ENCODE measurements at regions not wholly inside any gene's neighbourhood (a gene's known extent, or its start where the extent isn't known, plus 50 kb on each side); places are given as distances from the start of the nearest gene placed in this dataset.
"Not testable (repeated sequence)": the region's sequence is repeated elsewhere in the genome, so short reads cannot be mapped to it uniquely, and the experiment has no call there.

GRCh38 chr3:35223632-35224394, 415.5 kb upstream of the ARPP21 start:
- TF ChIP-seq CTCF (conservative IDR thresholded peaks at IDR 0.05) (no peak), ZFX (IDR thresholded peaks at IDR 0.05) (no peak)
- no peak overlapping the region for H3K27ac ChIP-seq

- H3K27ac ChIP-seq: no peak overlapping the region
- TF ChIP-seq ZFX (IDR thresholded peaks at IDR 0.05) (no peak), CTCF (conservative IDR thresholded peaks at IDR 0.05) (no peak)
Measured at GRCh38 chr3:35224565-35225295, 414.6 kb upstream of the ARPP21 start.

- no peak for TF ChIP-seq ZFX (IDR thresholded peaks at IDR 0.05)
- TF ChIP-seq CTCF (conservative IDR thresholded peaks at IDR 0.05): no peak
- no peak overlapping the region for H3K27ac ChIP-seq
Measured at GRCh38 chr3:35241236-35241635, 398.1 kb upstream of the ARPP21 start.

GRCh38 chr3:35254917-35255316, 384.4 kb upstream of the ARPP21 start:
- TF ChIP-seq ZFX (IDR thresholded peaks at IDR 0.05) (no peak), CTCF (conservative IDR thresholded peaks at IDR 0.05) (no peak)
- no peak overlapping the region for H3K27ac ChIP-seq

- H3K27ac ChIP-seq: no peak overlapping the region
- no peak for TF ChIP-seq CTCF (conservative IDR thresholded peaks at IDR 0.05)
- no peak for TF ChIP-seq ZFX (IDR thresholded peaks at IDR 0.05)
Measured at GRCh38 chr3:35257641-35258040, 381.7 kb upstream of the ARPP21 start.

GRCh38 chr3:35262406-35262805, 376.9 kb upstream of the ARPP21 start:
- H3K27ac ChIP-seq: no peak overlapping the region
- TF ChIP-seq ZFX (IDR thresholded peaks at IDR 0.05): no peak
- TF ChIP-seq CTCF (conservative IDR thresholded peaks at IDR 0.05): no peak

GRCh38 chr3:35263477-35263876, 375.8 kb upstream of the ARPP21 start:
- TF ChIP-seq CTCF (conservative IDR thresholded peaks at IDR 0.05) (no peak), ZFX (IDR thresholded peaks at IDR 0.05) (no peak)

GRCh38 chr3:35266065-35266464, 373.3 kb upstream of the ARPP21 start:
- H3K27ac ChIP-seq: not testable (repeated sequence)

More at GRCh38 chr3:35263477-35263876, 375.8 kb upstream of the ARPP21 start:
- no peak overlapping the region for H3K27ac ChIP-seq
